ENCODE measurements at regions not wholly inside any gene's neighbourhood (a gene's known extent, or its start where the extent isn't known, plus 50 kb on each side); places are given as distances from the start of the nearest gene placed in this dataset.
"Not testable (repeated sequence)": the region's sequence is repeated elsewhere in the genome, so short reads cannot be mapped to it uniquely, and the experiment has no call there.

GRCh38 chr12:11498574-11498973 lies 103.2 kb upstream of the PRB2 start:
- intact Hi-C loops (cut with DNase I): not testable (repeated sequence)
- 35 to 46% methylated on average over 3 of the region's 3 CpGs for WGBS, 2 donors
- peaks cover 0 to 35% (median 0%) of the 10 kb centered on the region in 4 donors for H3K27me3 ChIP-seq

GRCh38 chr12:11499806-11500187 lies 104.4 kb upstream of the PRB2 start:
- H3K27me3 ChIP-seq: peaks cover 0 to 35% (median 0%) of the 10 kb centered on the region in 4 donors
- intact Hi-C loops (cut with DNase I): no loop called here

More at GRCh38 chr12:11498574-11498973, 103.2 kb upstream of the PRB2 start:
- peaks cover 0 to 10% (median 5%) of the 10 kb centered on the region in 3 donors for H3K4me1 ChIP-seq
- not testable (repeated sequence) for H3K36me3 ChIP-seq, H3K4me3 ChIP-seq, DNase-seq, H3K27ac ChIP-seq, H3K9me3 ChIP-seq
- peak in 1 of 6 experiments; percentile 22 for TF ChIP-seq CTCF (IDR thresholded peaks at IDR 0.05)

GRCh38 chr12:11500188-11500860 lies 105.0 kb upstream of the PRB2 start:
- H3K27ac ChIP-seq: no peak overlapping the region
- H3K4me3 ChIP-seq: no peak overlapping the region
- WGBS, 2 donors: 0% methylated on average over 1 of the region's 62 CpGs; no CpG with 5 or more reads in 1 of the 2 donors
- H3K4me1 ChIP-seq: peaks cover 0 to 10% (median 5%) of the 10 kb centered on the region in 3 donors
- no peaks in the 10 kb centered on the region for H3K36me3 ChIP-seq
- peaks cover 0 to 35% (median 0%) of the 10 kb centered on the region in 4 donors for H3K27me3 ChIP-seq
- TF ChIP-seq POLR2A (IDR thresholded peaks at IDR 0.05) (no peak), CTCF (IDR thresholded peaks at IDR 0.05) (no peak)
- peak; percentile 4 for DNase-seq
- no peaks in the 10 kb centered on the region for H3K9me3 ChIP-seq
- intact Hi-C loops (cut with DNase I): no loop called here

More at GRCh38 chr12:11499806-11500187, 104.4 kb upstream of the PRB2 start:
- Histone ChIP-seq H3K9me3 (no peaks in the 10 kb centered on the region), H3K36me3 (no peaks in the 10 kb centered on the region), H3K4me3 (no peak overlapping the region), H3K4me1 (peaks cover 0 to 10% (median 5%) of the 10 kb centered on the region in 3 donors), H3K27ac (no peak overlapping the region)
- 58 to 65% methylated on average over 7 to 9 of the region's 11 CpGs for whole genome bisulfite sequencing, 2 donors
- TF ChIP-seq CTCF (IDR thresholded peaks at IDR 0.05) (no peak), POLR2A (IDR thresholded peaks at IDR 0.05) (no peak)
- no peak for DNase-seq

GRCh38 chr12:11500861-11501230 lies 105.5 kb upstream of the PRB2 start:
- Histone ChIP-seq H3K9me3 (no peaks in the 10 kb centered on the region), H3K4me3 (no peak overlapping the region), H3K36me3 (no peaks in the 10 kb centered on the region), H3K27ac (no peak overlapping the region), H3K27me3 (peaks cover 0 to 35% (median 0%) of the 10 kb centered on the region in 4 donors), H3K4me1 (peaks cover 0 to 10% (median 5%) of the 10 kb centered on the region in 3 donors)
- intact Hi-C loops (cut with DNase I): no loop called here
- no peak for TF ChIP-seq CTCF (IDR thresholded peaks at IDR 0.05)
- TF ChIP-seq POLR2A (IDR thresholded peaks at IDR 0.05): no peak
- 28 to 40% methylated on average over 6 to 9 of the region's 14 CpGs for WGBS, 2 donors
- DNase-seq: no peak

- TF ChIP-seq POLR2A (IDR thresholded peaks at IDR 0.05) (no peak), CTCF (IDR thresholded peaks at IDR 0.05) (no peak)
- Histone ChIP-seq H3K27ac (no peak overlapping the region), H3K36me3 (no peaks in the 10 kb centered on the region), H3K4me1 (no peaks in the 10 kb centered on the region), H3K9me3 (no peaks in the 10 kb centered on the region), H3K27me3 (no peaks in the 10 kb centered on the region), H3K4me3 (no peak overlapping the region)
- WGBS, 2 donors: 51 to 63% methylated on average over 3 to 4 of the region's 4 CpGs
- intact Hi-C loops (cut with DNase I): no loop called here
- no peak for DNase-seq
These were observed 113.3 kb upstream of the PRB2 start for GRCh38 chr12:11508699-11509098.

All from esophagus squamous epithelium (tissue), 5 donors.